Activated T-cell treated with anti-CD3 and anti-CD28 coated beads for 1 hour (primary cell): ENCODE measurements at regions not wholly inside any gene's neighbourhood (a gene's known extent, or its start where the extent isn't known, plus 50 kb on each side); places are given as distances from the start of the nearest gene placed in this dataset.

Experiments used
- DNase-seq: peaks from one replicate; pipeline ENCODE4 v3.0.0-alpha.2; 2020; ENCODE audit warnings: low read depth

DNA sequence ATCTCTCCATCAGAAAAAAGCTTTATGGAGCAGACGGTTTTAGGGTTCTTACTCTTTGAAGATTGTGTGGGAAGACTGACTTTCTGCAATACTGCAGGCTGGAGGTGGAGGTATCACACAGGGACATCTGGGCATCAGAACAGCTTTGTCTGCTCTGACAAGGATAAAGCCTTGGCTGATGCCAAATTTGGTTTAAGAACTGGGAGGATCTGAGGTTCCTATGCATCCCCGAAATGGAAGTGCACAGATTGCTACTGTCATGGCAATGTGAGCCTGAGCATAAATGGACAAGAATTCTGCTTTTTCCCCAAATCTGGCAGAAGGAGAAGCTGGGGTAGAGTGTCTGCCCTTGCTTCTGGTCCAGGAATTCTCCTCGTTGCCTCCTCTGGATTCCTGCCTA, 424.3 kb downstream of the SLC4A3 start:
- DNase-seq, result no peak

DNA sequence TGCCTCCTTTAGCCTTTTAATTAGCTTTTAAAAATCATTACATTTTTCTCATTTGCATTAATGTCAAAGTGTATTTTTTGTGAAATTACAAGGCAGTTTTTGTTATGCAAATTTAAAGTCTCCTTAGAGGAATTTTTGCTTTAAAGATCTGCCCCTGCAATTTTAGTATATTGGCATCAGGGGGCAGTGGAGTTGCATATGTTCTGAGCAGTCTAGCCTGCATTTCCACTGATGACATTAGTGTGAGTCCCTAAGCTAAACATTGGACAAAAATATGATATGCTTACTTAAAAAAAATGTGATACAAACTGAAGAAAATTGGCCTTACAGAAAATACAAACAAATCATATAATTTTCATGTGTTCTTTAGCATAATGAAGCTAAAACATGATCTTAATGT, 426.5 kb downstream of the SLC4A3 start:
- DNase-seq, result no peak

DNA sequence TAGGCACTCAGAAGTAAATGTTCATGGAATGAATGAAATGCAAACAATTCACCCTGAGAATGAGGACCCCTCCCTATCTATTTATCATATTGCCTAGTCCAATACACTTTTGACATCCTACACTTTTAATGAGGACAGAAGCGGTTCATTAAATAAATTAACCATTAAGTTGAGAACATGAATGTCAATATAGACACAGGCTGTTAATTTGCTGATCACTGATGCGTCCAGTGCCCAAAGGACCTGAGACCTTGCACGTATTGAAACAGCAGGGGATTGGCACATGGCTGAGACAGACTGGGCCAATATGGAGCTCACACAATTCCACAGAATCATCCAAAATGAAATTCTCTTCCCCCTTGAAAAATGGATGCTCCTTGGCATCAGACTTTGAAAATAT, 430.0 kb downstream of the SLC4A3 start:
- no peak for DNase-seq

DNA sequence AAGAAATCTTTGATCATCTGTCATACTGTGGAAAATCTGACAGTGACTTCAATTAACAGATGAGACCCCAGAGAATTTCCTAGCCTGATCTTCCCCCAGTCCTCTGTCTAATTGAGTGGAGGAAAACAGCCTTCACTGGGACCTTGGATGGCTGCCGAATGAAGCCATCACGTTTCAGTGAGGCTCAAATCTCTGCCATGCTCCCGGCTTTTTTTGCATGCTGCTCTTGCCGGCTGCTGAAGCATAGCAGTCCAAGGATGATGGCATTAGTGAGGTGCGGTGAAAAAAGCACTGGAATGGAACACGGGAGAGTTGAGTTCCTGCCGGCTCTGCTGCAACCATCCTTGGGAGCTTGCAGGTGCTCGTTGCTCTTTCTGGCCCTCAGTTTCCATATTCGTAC, 430.5 kb downstream of the SLC4A3 start:
- no peak for DNase-seq

DNA sequence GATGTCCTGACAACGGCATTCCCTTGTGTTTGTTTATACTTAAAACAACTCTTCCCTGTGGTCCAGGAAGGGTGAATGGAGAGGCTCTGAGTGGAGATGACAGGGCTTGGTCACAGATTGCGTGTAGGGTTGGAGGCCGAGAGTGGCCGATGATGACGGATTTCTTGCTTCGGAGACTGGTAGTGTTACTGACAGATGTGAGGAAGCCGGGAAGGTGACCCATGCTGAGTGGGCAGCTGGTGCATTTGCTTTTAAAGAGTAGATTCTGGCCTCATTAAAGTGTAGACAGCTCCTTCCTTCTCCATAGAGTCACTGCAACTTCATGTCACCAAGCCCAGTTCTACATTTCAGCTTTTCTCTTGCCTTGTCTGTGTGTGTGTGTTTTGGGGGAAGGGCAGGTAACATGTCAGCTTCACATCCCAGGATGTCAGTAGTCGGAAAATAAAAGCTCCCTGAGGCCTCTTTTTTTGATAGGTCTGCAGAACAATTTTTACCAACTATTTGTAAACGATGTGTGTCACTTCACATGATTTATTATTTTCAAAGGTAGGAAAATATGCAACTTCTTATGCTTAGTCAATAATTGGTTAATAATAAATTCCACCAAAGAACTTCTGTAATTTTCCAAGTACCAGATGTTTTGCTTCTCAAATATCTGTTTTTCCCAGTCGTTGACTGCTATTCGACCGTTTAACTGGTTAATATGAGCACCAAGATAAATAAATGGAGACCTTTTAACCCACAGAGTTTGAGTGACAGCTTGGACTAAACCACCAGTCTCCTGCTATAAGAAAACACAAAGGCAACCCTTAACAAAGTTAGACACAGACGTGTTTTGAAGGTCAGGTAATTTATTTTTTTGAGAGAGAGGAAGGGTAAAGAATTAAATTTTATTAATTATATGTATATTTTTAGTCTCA, 436.9 kb downstream of the SLC4A3 start:
- DNase-seq, result no peak

DNA sequence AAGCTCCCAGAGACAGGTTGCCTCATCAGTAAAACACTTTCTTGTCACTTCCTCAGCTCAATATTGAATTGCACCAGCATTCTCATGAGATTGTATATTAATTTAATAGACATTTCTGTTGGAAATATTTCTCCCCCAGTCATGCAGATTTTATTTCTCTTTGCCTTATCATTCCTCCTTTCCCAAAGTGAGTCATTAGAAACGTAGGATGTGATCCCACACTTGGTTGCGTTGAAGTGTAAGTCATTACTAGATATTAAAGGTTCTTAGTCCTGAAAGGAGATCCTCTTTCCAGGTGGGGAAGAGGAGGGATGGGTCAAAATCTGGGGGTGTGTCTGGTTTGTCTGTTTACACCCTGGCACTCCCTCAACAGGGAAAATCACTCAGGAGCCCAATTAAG, 438.2 kb downstream of the SLC4A3 start:
- no peak for DNase-seq

DNA sequence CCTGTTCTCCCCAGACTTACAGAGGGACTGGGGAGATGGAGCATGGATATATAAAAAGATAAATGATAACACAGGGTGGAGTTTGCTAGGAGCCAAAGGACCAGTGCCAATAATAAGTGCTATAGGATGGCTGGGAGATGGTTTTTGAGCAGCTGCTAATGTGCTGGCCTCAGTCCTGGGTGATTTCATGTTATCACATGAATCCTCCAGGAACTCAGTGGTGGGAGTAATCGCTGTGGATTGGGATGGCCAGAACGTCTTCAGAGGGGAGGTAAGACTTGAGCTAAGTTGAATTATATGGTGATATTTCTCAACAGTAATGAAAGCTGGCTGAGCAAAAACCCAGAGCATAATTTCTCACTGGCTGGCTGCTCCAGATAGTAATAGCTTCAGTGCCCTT, 441.4 kb downstream of the SLC4A3 start:
- DNase-seq, result no peak

DNA sequence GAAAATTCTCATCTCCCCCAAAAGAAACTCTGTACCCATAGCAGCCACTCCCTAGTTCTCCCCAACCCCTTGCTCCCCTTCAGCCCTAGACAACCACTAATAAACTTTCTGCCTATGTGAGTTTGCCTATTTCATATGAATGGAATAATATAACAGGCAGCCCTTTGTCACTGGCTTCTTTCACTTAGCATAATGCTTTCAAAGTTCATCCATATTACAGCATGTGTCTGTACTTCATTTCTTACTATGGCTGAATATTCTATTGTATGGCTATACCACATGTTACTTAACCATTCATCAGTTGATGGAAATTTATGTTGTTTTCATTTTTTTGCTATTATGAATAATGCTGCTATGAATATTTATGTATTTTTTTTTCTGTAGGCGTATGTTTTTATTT, 442.9 kb downstream of the SLC4A3 start:
- no peak for DNase-seq

DNA sequence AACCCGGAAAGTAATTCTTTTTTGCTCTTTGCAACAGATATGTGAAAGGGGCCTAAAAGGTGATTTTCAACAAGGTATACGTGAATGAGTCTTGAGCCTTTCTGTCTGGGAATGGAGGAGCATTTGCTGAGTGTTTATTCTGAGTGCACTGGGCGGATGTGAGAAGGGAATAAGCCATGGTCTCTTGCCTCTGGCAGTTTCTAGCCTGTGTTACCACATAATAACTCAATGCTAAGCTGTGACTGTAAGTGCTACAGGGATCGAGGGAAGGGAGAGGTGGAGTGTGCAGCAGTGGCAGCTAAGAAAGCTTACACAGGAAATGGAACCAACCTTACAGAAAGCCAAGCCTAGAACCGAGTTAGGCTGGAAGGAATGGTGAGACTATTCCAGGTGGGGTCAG, 444.3 kb downstream of the SLC4A3 start:
- no peak for DNase-seq

DNA sequence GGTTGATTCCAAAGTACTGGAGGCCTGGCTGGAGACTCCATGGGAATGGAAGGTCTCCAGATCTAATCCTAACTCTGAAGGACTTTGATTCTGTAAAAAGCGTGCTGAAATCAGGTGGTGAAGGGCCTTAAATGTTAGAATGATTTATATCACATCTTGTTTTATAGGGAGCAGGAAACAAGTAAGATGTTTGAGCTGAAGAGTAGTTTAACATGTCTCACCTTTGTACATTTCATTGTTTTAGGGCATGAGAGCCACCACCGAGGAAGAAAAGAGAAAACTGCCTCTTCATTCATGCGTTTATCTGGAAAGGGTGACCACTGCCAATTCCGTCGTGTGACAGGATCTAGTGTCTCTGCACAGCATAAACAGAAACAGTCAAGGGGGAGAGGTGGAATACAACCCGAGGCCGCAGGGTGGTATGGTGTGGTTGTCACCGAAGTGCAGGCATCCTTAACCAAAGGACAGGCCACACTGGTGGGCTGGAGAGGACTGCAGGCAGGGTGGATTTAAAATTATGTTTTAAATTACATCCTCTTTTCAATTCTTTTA, 445.3 kb downstream of the SLC4A3 start:
- DNase-seq, result no peak

DNA sequence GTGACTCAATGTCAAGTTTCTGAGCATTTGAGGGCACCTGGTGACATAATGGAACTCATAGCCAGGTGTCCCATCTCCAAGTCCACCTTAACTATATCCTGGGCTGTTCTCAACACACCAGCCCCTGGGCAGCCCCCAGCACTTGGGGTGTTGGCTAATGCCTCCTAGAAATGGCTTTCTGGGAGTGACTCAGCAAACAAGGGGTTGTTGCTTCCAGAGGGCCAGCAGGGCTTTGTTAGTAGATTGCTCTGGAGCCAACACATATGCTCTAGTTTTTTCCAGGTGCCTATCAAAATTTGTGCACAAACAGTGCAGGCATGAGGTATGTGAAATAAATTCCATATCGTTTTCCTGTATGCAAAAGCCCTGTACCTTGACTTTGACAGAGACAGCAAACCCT, 448.4 kb downstream of the SLC4A3 start:
- DNase-seq, result no peak

DNA sequence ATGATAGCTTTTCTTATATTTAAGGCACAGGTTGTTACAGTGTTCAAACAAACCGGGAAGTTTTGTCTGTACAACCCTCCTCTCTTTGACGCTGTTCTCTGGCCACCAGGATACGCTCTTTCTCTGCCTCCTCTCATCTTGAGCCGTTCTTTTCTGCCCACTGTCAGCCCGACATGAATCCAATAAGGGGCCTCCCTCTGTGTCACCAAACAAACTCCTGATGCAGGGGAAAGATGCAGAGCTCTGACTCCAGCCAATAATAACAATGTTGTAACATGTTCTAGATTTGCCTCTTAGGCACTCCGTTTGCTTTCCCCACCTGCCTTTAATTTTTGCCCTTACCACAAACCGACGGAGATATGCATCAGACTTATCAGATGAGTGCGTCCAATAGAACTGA, 449.3 kb downstream of the SLC4A3 start:
- no peak for DNase-seq

DNA sequence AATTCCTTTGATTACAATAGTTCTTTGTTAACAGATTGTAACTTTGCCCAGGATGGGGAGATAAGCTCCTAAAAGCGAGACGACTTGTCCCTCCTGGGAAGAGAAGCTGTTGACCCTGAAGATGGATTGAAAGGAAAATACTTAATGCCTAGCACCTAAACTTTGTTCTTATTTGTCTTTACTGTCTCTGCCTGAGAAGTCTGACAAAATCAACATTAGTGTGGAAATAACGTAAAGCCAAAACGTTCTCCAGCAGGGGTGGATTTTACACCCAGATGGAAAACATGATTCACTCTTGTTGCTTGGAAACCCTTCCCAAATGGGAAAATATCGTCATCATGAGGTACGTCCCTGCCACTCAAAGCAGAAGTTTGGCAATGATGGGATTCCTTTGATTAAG, 450.1 kb downstream of the SLC4A3 start:
- DNase-seq, result no peak

DNA sequence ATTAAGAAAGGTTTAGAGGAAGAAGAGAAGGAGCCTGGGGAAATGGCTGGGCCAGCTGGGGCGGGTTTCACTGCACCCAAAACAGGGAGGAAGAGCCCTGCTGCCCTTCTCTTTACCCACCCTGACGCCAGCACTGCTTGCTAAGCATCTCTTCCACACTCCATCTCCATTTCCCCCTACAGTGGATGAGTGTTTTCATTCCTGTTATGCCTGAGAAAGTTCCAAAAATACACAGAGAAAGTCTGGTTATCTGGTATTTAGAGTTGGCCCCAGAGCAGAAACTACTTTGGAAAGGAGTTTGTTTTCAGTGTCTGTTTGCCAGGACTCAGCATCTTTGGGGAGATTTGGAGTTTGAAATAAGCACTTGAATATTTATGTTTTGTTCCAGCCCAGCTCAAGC, 451.0 kb downstream of the SLC4A3 start:
- DNase-seq, result no peak

DNA sequence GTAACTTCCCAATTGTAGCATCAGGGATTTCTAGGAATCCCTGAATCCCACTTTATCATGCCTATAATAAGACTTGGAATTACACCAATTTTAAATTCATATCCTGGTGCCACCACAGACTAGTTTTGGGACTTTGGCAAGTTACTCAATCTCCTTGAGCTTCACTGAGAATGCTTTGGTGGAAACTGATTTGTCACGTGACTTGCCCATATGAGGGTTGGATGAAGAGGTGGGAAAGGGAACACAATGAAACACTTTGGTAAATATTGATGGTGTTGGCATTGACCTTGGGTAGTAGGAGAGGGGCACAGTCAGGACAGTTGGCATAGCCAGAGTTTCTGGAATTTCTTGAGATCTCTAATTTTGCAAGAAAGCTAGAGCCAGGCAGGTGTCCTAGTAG, 452.2 kb downstream of the SLC4A3 start:
- DNase-seq, result no peak

DNA sequence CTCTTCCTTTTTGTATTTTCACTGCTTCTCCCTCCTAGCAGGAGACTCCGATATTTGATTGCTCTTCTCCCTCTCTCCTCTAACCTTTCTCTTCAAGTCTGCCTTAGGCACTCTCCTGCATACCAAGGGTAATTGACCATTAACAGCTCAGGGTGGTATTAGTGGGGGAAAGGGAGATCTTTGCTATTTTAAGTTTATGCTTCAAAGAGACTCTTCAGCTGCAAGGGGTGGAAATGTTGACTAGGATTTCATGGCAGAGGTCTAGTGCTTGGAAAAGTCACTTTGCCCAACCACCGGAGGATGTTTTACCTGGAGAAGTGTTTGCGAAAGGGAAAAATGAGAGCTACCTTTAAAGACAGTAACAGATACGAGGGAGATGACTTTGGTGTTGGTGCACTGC, 453.7 kb downstream of the SLC4A3 start:
- DNase-seq, result no peak

DNA sequence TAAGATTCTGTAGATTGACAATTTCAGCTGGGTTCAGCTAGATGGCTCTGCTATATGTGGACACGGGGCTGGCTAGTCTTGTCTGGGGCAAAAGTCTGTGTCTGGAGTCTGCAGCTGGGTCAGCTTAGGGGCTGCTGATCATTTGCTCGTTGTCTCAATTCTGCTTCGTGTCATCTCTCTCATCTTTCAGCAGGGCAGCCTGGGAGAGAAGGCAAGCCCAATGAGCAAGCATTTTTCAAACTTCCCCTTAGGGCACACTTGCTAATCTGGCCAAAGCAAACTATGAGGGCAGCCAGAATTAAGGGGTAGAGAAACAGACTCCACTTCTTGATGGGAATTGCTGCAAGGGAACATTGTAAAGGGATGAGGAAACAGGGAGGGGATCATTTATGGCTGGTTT, 462.6 kb downstream of the SLC4A3 start:
- no peak for DNase-seq

DNA sequence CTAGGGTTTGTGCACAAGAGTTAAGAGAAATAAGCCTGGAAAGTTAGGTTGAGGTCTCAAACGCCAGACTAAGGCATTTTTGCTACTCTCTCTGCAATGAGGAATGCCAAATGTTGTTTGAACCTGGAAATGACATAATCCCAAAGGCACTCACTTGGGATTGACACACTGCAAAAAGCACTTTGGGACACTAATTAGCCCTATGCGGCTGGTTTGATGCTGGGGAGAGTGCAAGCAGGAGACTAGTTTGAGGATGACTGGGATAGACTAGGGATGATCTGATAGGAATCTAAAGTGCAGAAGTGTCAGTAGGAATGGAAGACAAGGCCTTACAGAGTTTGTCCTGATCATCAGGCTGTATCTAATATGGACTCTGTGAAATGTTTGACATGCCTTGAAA, 469.0 kb downstream of the SLC4A3 start:
- no peak for DNase-seq

DNA sequence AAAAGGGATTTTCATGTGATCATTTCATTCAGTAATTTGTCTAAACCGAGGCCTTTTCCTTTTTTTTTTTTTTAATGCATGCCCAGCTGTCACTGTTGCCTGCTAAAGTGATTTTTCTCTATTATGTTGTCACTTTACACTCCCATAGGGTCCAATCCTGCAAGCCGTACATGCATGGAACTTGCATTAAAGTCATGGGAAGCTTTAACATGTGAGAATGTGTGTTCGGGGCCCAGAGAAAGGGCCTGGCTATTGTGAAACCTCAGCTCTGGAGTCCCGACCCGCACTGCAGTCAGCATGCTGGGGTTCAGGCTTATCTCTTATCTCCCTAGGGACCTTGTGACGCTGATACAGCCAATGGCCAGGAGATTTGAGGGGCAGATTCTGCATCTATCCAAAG, 474.6 kb downstream of the SLC4A3 start:
- DNase-seq, result no peak

DNA sequence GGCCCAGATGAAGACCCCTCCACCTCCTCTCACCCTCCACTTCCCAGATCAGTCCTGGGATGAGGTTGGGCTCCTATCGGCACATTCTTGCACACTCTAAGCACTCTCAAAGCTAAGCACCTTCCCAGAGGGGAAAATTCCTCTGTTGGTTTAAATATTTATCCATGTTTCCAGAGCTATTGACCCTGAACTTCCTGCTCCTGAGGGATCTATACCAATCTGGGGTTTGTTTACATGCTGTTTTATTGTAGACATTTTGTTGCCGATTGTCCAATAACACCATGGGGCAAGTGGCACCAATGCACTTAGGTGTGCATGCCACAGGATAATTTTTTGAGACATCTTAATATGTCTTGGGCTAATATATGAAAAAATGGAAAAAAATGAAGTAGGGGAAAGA, 476.2 kb downstream of the SLC4A3 start:
- DNase-seq, result no peak

DNA sequence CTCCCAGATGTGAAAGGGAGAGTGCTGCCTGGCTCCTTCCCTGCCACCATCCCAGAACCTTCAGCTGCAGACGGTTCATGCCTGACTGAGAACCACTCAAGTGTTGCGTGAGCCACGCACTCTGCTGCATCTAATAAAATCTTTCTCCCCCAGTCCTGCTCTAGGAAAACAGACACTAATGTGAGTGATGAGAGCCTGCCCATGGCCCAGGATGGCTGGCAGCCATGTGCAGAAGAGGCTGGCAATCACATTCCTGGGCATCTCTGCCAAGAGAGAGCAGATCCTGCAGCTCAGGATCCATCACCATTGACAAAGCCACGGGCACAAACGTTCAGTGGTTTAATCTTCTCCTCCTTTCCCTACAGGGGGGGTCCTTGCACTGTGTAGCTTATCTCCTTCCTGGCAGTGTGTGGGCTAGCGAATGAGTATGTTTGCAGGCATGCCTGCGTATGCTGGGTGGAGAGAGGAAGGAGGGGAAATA, 477.5 kb downstream of the SLC4A3 start:
- DNase-seq, result no peak

DNA sequence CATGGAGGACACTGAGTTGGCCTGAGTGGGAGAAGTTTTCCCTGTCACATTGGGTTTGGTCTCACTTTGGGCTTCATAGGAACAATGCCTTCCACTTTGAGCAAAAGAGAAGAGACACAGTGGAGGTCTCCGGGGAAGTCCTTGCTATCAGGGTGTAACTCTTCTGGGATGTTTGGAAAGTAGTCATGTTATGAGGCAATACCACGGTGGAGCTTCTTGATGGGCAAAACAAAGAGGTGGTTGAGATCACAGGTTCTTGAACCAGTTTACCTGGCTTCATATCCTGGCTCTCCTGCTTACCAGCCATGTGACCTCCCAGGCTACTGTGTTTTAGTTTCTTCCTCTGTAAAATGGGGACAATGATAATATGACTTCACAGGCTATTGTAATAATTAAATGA, 478.6 kb downstream of the SLC4A3 start:
- no peak for DNase-seq

DNA sequence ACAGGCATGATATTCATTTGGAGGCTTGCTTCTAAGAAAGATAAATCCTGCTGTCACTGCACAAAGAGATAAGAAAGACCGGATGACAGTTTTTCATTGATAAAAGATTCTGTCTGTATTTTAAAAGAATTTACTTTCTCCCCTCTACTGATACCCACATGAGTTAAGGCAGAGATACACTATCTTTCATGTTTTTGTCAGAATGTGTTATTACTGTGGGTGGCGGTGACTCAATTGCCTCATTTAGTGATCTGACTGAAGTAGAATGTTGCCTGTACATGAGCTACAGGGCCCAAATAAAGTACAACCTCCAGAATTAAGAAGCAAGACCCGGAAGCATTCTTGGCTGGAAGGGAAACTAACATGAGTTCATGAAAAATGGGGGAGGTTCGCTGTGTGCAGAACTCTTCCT, 480.0 kb downstream of the SLC4A3 start:
- no peak for DNase-seq

DNA sequence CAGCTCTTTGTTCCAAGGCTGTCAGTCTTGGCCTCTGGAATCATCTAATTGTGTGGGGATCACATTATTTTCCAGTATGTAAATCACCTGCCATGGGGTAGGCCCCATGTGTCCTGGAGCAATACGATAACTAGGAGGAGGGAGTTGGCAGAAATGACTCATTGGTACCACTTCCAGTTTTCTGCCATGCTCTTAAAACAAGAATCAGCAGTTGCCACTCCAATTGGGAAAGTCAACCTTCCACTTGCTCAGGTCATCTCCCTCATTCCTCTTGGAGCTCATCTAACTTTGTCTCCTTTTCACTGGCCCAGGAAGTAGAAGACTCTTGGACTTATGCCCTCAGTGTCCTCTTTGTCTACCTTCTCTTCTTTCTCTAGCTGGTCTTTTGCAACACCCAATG, 487.0 kb downstream of the SLC4A3 start:
- no peak for DNase-seq
